KMS-11 (cell line): ENCODE measurements at regions not wholly inside any gene's neighbourhood (a gene's known extent, or its start where the extent isn't known, plus 50 kb on each side); places are given as distances from the start of the nearest gene placed in this dataset.
"Not testable (repeated sequence)": the region's sequence is repeated elsewhere in the genome, so short reads cannot be mapped to it uniquely, and the experiment has no call there.

Experiments used
- H2AFZ ChIP-seq: fragments of 200-600 bp; sonication (generic); 2 replicates; pipeline ENCODE4 v1.6.1; 2016; ENCODE audit warnings: antibody characterized with exemption, mixed run types, low read depth
- H3K27ac ChIP-seq: fragments of 200-600 bp; sonication (generic); 2 replicates; pipeline ENCODE4 v1.6.1; 2016; ENCODE audit warnings: mild to moderate bottlenecking, mixed run types
- H3K27me3 ChIP-seq: fragments of 200-600 bp; sonication (generic); 2 replicates; pipeline ENCODE4 v1.6.1; 2017; ENCODE audit warnings: mild to moderate bottlenecking, low read depth, mixed run types, moderate library complexity; ENCODE audit not compliant: insufficient read depth
- H3K36me3 ChIP-seq: fragments of 200-600 bp; sonication (generic); 2 replicates; pipeline ENCODE4 v1.6.1; 2017; ENCODE audit warnings: mild to moderate bottlenecking, mixed run types; ENCODE audit not compliant: insufficient read depth
- H3K4me1 ChIP-seq: fragments of 200-600 bp; sonication (generic); 2 replicates; pipeline ENCODE4 v1.6.1; 2016; ENCODE audit warnings: mild to moderate bottlenecking, low read depth, mixed run types; ENCODE audit not compliant: poor library complexity, severe bottlenecking
- H3K4me2 ChIP-seq: fragments of 200-600 bp; sonication (generic); 2 replicates; pipeline ENCODE4 v1.7.0; 2016; ENCODE audit warnings: mild to moderate bottlenecking, mixed run types
- H3K4me3 ChIP-seq: fragments of 200-600 bp; sonication (generic); IDR thresholded peaks from 2 replicates; pipeline ENCODE4 v1.6.1; 2017; ENCODE audit warnings: low read depth, low read length, mixed read lengths; ENCODE audit not compliant: insufficient read depth
- H3K79me2 ChIP-seq: fragments of 200-600 bp; sonication (generic); 2 replicates; pipeline ENCODE4 v1.6.1; 2016; ENCODE audit warnings: low read depth, mixed run types; ENCODE audit not compliant: insufficient read depth
- H3K9ac ChIP-seq: fragments of 200-600 bp; sonication (generic); 2 replicates; pipeline ENCODE4 v1.6.1; 2016; ENCODE audit warnings: mild to moderate bottlenecking, mixed run types
- H4K20me1 ChIP-seq: fragments of 200-600 bp; sonication (generic); 2 replicates; pipeline ENCODE4 v1.6.1; 2016; ENCODE audit warnings: mild to moderate bottlenecking, mixed run types; ENCODE audit not compliant: insufficient read depth
- CTCF ChIP-seq: fragments of 200-600 bp; sonication (generic); conservative IDR thresholded peaks from 2 replicates; pipeline ENCODE4 v1.6.1; 2017; ENCODE audit warnings: low read depth, mild to moderate bottlenecking, antibody characterized with exemption, low read length, moderate library complexity, mixed read lengths

- Histone ChIP-seq H3K27ac (no peak overlapping the region), H3K79me2 (no peaks in the 10 kb centered on the region), H3K4me1 (peaks cover 15% of the 10 kb centered on the region), H3K36me3 (no peaks in the 10 kb centered on the region), H2AFZ (no peak overlapping the region), H3K4me2 (no peak overlapping the region), H3K4me3 (no peak overlapping the region), H4K20me1 (no peaks in the 10 kb centered on the region), H3K9ac (no peak overlapping the region), H3K27me3 (no peaks in the 10 kb centered on the region)
- no peak for TF ChIP-seq CTCF
Observed at GRCh38 chr3:23723141-23723540, 82.6 kb upstream of the UBE2E1 start.

- Histone ChIP-seq H4K20me1 (no peaks in the 10 kb centered on the region), H3K36me3 (no peaks in the 10 kb centered on the region), H3K79me2 (no peaks in the 10 kb centered on the region), H3K4me3 (no peak overlapping the region), H3K27me3 (no peaks in the 10 kb centered on the region), H3K4me1 (peaks cover 15% of the 10 kb centered on the region), H3K4me2 (no peak overlapping the region), H3K27ac (no peak overlapping the region), H3K9ac (no peak overlapping the region), H2AFZ (no peak overlapping the region)
- TF ChIP-seq CTCF = no peak
Observed at GRCh38 chr3:23723930-23724329, 81.8 kb upstream of the UBE2E1 start.

GRCh38 chr3:23726811-23727548 is 78.8 kb upstream of the UBE2E1 start:
- H3K79me2 ChIP-seq = no peaks in the 10 kb centered on the region
- no peak overlapping the region for H3K4me3 ChIP-seq
- H3K36me3 ChIP-seq = no peaks in the 10 kb centered on the region
- H3K4me2 ChIP-seq = peak overlapping the region; percentile 36
- no peaks in the 10 kb centered on the region for H3K27me3 ChIP-seq
- H3K27ac ChIP-seq = peak overlapping the region; percentile 10; the same call in 1 of the 2 replicates
- H3K4me1 ChIP-seq = peaks cover 15% of the 10 kb centered on the region
- no peaks in the 10 kb centered on the region for H4K20me1 ChIP-seq
- TF ChIP-seq CTCF = no peak
- H2AFZ ChIP-seq = no peak overlapping the region
- no peak overlapping the region for H3K9ac ChIP-seq

GRCh38 chr3:23728601-23729117 is 77.1 kb upstream of the UBE2E1 start:
- no peak for TF ChIP-seq CTCF
- H3K27ac ChIP-seq = no peak overlapping the region
- H3K4me1 ChIP-seq = peaks cover 15% of the 10 kb centered on the region
- H2AFZ ChIP-seq = no peak overlapping the region
- no peak overlapping the region for H3K9ac ChIP-seq
- no peak overlapping the region for H3K4me3 ChIP-seq
- no peaks in the 10 kb centered on the region for H3K36me3 ChIP-seq
- no peak overlapping the region for H3K4me2 ChIP-seq
- H3K79me2 ChIP-seq = no peaks in the 10 kb centered on the region
- H3K27me3 ChIP-seq = no peaks in the 10 kb centered on the region
- H4K20me1 ChIP-seq = no peaks in the 10 kb centered on the region

GRCh38 chr3:23729362-23729761 is 76.4 kb upstream of the UBE2E1 start:
- H4K20me1 ChIP-seq, H2AFZ ChIP-seq, H3K36me3 ChIP-seq, H3K4me2 ChIP-seq, H3K79me2 ChIP-seq, H3K4me3 ChIP-seq, H3K27ac ChIP-seq, H3K27me3 ChIP-seq, H3K9ac ChIP-seq: not testable (repeated sequence)
- peaks cover 15% of the 10 kb centered on the region for H3K4me1 ChIP-seq
